T-helper 17 cell (primary cell): ENCODE measurements at regions not wholly inside any gene's neighbourhood (a gene's known extent, or its start where the extent isn't known, plus 50 kb on each side); places are given as distances from the start of the nearest gene placed in this dataset.
"Not testable (repeated sequence)": the region's sequence is repeated elsewhere in the genome, so short reads cannot be mapped to it uniquely, and the experiment has no call there.

Source experiments
- ATAC-seq: fragments of 150-1000 bp; cut with Tn5 transposase; 2 replicates; pipeline ENCODE4 v1.10.0; 2021; ENCODE audit warnings: mild to moderate bottlenecking, moderate library complexity
- DNase-seq, 3 donors: peaks; one replicate each; pipeline versions ENCODE4 v3.0.0 to v3.0.0-alpha.2; 2020 to 2021
- H3K9me3 ChIP-seq: one replicate; pipeline ENCODE4 v1.7.0; 2013; ENCODE audit warnings: low read length, mild to moderate bottlenecking; ENCODE audit not compliant: control insufficient read depth, poor library complexity, severe bottlenecking
- H3K27ac Mint-ChIP-seq: one replicate; pipeline ENCODE4 v1.8.0; 2022; ENCODE audit warnings: mild to moderate bottlenecking, moderate library complexity, mixed read lengths
- H3K27me3 Mint-ChIP-seq: one replicate; pipeline ENCODE4 v1.8.0; 2022; ENCODE audit warnings: mixed read lengths
- H3K36me3 Mint-ChIP-seq: one replicate; pipeline ENCODE4 v1.8.0; 2022; ENCODE audit warnings: low read depth, mixed read lengths
- H3K4me1 Mint-ChIP-seq: one replicate; pipeline ENCODE4 v1.8.0; 2022; ENCODE audit warnings: mild to moderate bottlenecking, mixed read lengths
- H3K4me3 Mint-ChIP-seq: one replicate; pipeline ENCODE4 v1.8.0; 2022; ENCODE audit warnings: mild to moderate bottlenecking, moderate library complexity, mixed read lengths

GRCh38 chr19:20359933-20360720 lies 193.1 kb downstream of the ZNF486 start:
- no peaks in the 10 kb centered on the region for H3K9me3 ChIP-seq
- H3K36me3 Mint-ChIP-seq: no peaks in the 10 kb centered on the region
- no peaks in the 10 kb centered on the region for H3K27me3 Mint-ChIP-seq
- DNase-seq (no peak), ATAC-seq (no peak)
- no peak overlapping the region for H3K27ac Mint-ChIP-seq
- H3K4me3 Mint-ChIP-seq: no peak overlapping the region
- no peaks in the 10 kb centered on the region for H3K4me1 Mint-ChIP-seq

- H3K27ac Mint-ChIP-seq, DNase-seq, H3K9me3 ChIP-seq, H3K4me1 Mint-ChIP-seq, H3K4me3 Mint-ChIP-seq, H3K36me3 Mint-ChIP-seq, H3K27me3 Mint-ChIP-seq, ATAC-seq: not testable (repeated sequence)
Measured at GRCh38 chr19:20358841-20359465, 191.9 kb downstream of the ZNF486 start.

- H3K4me3 Mint-ChIP-seq: no peak overlapping the region
- no peaks in the 10 kb centered on the region for H3K4me1 Mint-ChIP-seq
- H3K9me3 ChIP-seq: no peaks in the 10 kb centered on the region
- ATAC-seq: no peak
- H3K27ac Mint-ChIP-seq: no peak overlapping the region
- no peaks in the 10 kb centered on the region for H3K27me3 Mint-ChIP-seq
- no peaks in the 10 kb centered on the region for H3K36me3 Mint-ChIP-seq
- DNase-seq: no peak
Measured at GRCh38 chr19:20357921-20358320, 190.9 kb downstream of the ZNF486 start.

- H3K4me1 Mint-ChIP-seq: peaks cover 3% of the 10 kb centered on the region
- DNase-seq (no peak), ATAC-seq (no peak)
- H3K9me3 ChIP-seq: no peaks in the 10 kb centered on the region
- H3K4me3 Mint-ChIP-seq: no peak overlapping the region
- H3K27me3 Mint-ChIP-seq: no peaks in the 10 kb centered on the region
- no peaks in the 10 kb centered on the region for H3K36me3 Mint-ChIP-seq
- H3K27ac Mint-ChIP-seq: no peak overlapping the region
Measured at GRCh38 chr19:20351244-20351643, 184.2 kb downstream of the ZNF486 start.

GRCh38 chr19:20349206-20349605 lies 182.2 kb downstream of the ZNF486 start:
- no peak for ATAC-seq
- H3K27me3 Mint-ChIP-seq: no peaks in the 10 kb centered on the region
- H3K4me3 Mint-ChIP-seq: no peak overlapping the region

GRCh38 chr19:20339444-20339843 lies 172.4 kb downstream of the ZNF486 start:
- Mint-ChIP-seq H3K27me3 (no peaks in the 10 kb centered on the region), H3K4me1 (no peaks in the 10 kb centered on the region), H3K27ac (no peak overlapping the region), H3K36me3 (no peaks in the 10 kb centered on the region), H3K4me3 (no peak overlapping the region)
- peaks cover 5% of the 10 kb centered on the region for H3K9me3 ChIP-seq
- DNase-seq (no peak), ATAC-seq (no peak)

More at GRCh38 chr19:20349206-20349605, 182.2 kb downstream of the ZNF486 start:
- H3K9me3 ChIP-seq: no peaks in the 10 kb centered on the region
- Mint-ChIP-seq H3K27ac (no peak overlapping the region), H3K36me3 (no peaks in the 10 kb centered on the region), H3K4me1 (peaks cover 3% of the 10 kb centered on the region)
- no peak for DNase-seq

- DNase-seq: no peak
- H3K36me3 Mint-ChIP-seq: no peaks in the 10 kb centered on the region
- no peaks in the 10 kb centered on the region for H3K4me1 Mint-ChIP-seq
- peaks cover 2% of the 10 kb centered on the region for H3K9me3 ChIP-seq
- no peaks in the 10 kb centered on the region for H3K27me3 Mint-ChIP-seq
- ATAC-seq: no peak
- no peak overlapping the region for H3K27ac Mint-ChIP-seq
- no peak overlapping the region for H3K4me3 Mint-ChIP-seq
Measured at GRCh38 chr19:20334760-20335159, 167.7 kb downstream of the ZNF486 start.

GRCh38 chr19:20333508-20333907 lies 166.5 kb downstream of the ZNF486 start:
- H3K36me3 Mint-ChIP-seq: no peaks in the 10 kb centered on the region
- peaks cover 2% of the 10 kb centered on the region for H3K9me3 ChIP-seq
- no peak overlapping the region for H3K4me3 Mint-ChIP-seq
- ATAC-seq: no peak
- H3K27me3 Mint-ChIP-seq: no peaks in the 10 kb centered on the region
- no peaks in the 10 kb centered on the region for H3K4me1 Mint-ChIP-seq
- no peak for DNase-seq
- no peak overlapping the region for H3K27ac Mint-ChIP-seq

GRCh38 chr19:20325151-20325550 lies 158.1 kb downstream of the ZNF486 start:
- Mint-ChIP-seq H3K27me3 (no peaks in the 10 kb centered on the region), H3K4me3 (no peak overlapping the region), H3K27ac (no peak overlapping the region), H3K36me3 (no peaks in the 10 kb centered on the region), H3K4me1 (peaks cover 2% of the 10 kb centered on the region)
- DNase-seq: no peak
- no peak for ATAC-seq
- H3K9me3 ChIP-seq: no peaks in the 10 kb centered on the region

GRCh38 chr19:20321139-20321763 lies 154.2 kb downstream of the ZNF486 start:
- no peaks in the 10 kb centered on the region for H3K9me3 ChIP-seq
- H3K36me3 Mint-ChIP-seq: no peaks in the 10 kb centered on the region
- H3K27ac Mint-ChIP-seq: no peak overlapping the region
- H3K27me3 Mint-ChIP-seq: no peaks in the 10 kb centered on the region
- no peak overlapping the region for H3K4me3 Mint-ChIP-seq
- H3K4me1 Mint-ChIP-seq: peaks cover 2% of the 10 kb centered on the region
- DNase-seq (no peak), ATAC-seq (no peak)

GRCh38 chr19:20320191-20320590 lies 153.2 kb downstream of the ZNF486 start:
- H3K27me3 Mint-ChIP-seq: no peaks in the 10 kb centered on the region
- H3K9me3 ChIP-seq: no peaks in the 10 kb centered on the region
- H3K36me3 Mint-ChIP-seq: no peaks in the 10 kb centered on the region
- no peak overlapping the region for H3K27ac Mint-ChIP-seq
- ATAC-seq (no peak), DNase-seq (no peak)
- H3K4me3 Mint-ChIP-seq: no peak overlapping the region
- peaks cover 2% of the 10 kb centered on the region for H3K4me1 Mint-ChIP-seq

- DNase-seq: no peak
- no peak overlapping the region for H3K4me3 Mint-ChIP-seq
- H3K27me3 Mint-ChIP-seq: no peaks in the 10 kb centered on the region
- no peaks in the 10 kb centered on the region for H3K36me3 Mint-ChIP-seq
- peaks cover 2% of the 10 kb centered on the region for H3K4me1 Mint-ChIP-seq
- H3K27ac Mint-ChIP-seq: no peak overlapping the region
- no peaks in the 10 kb centered on the region for H3K9me3 ChIP-seq
- ATAC-seq: no peak
Measured at GRCh38 chr19:20318616-20319015, 151.6 kb downstream of the ZNF486 start.

GRCh38 chr19:20315543-20315942 lies 148.5 kb downstream of the ZNF486 start:
- Mint-ChIP-seq H3K36me3 (no peaks in the 10 kb centered on the region), H3K4me3 (no peak overlapping the region), H3K27ac (no peak overlapping the region), H3K4me1 (no peaks in the 10 kb centered on the region), H3K27me3 (no peaks in the 10 kb centered on the region)
- H3K9me3 ChIP-seq: no peaks in the 10 kb centered on the region
- ATAC-seq (no peak), DNase-seq (no peak)
